ENCODE measurements at regions not wholly inside any gene's neighbourhood (a gene's known extent, or its start where the extent isn't known, plus 50 kb on each side); places are given as distances from the start of the nearest gene placed in this dataset.

- H3K9ac ChIP-seq (ENCODE audit: low read length): no peak overlapping the region
- H2AFZ ChIP-seq (ENCODE audit: low read length): no peak overlapping the region
- H3K4me2 ChIP-seq (ENCODE audit: low read length): no peak overlapping the region
- no peaks in the 10 kb centered on the region for H4K20me1 ChIP-seq (ENCODE audit: low read length)
- no peaks in the 10 kb centered on the region for H3K79me2 ChIP-seq (ENCODE audit: low read length)
- intact Hi-C loops (cut with micrococcal nuclease): no loop called here
- H3K36me3 ChIP-seq (ENCODE audit: low read depth, low read length): no peaks in the 10 kb centered on the region
- H3K4me3 ChIP-seq (ENCODE audit: low read length): no peak overlapping the region
- no peaks in the 10 kb centered on the region for H3K9me2 ChIP-seq (replicated peaks; ENCODE audit: low read length)
- H3K27me3 ChIP-seq (ENCODE audit: low read length): no peaks in the 10 kb centered on the region
- TF ChIP-seq CTCF (conservative IDR thresholded peaks at IDR 0.05; ENCODE audit: low read depth, low read length): no peak
- no peak for TF ChIP-seq EZH2 (IDR thresholded peaks at IDR 0.05; ENCODE audit: low read length, unreplicated experiment)
- TF ChIP-seq EZH2phosphoT487 (IDR thresholded peaks at IDR 0.05; ENCODE audit: borderline replicate concordance, low read length): no peak
- CTCF ChIA-PET: no interaction called here
- no peak for ATAC-seq
- BruUV-seq (replicated peaks): no TSS peak
- no peak for DNase-seq
- POLR2A ChIA-PET (ENCODE audit: unreplicated experiment): no interaction called here
- H3F3A ChIP-seq (ENCODE audit: low read length, unreplicated experiment): no peaks in the 10 kb centered on the region
- peaks cover 6% of the 10 kb centered on the region; the same call in 1 of the 2 replicates for H3K4me1 ChIP-seq (ENCODE audit: insufficient read depth, low read length)
- H3K27ac ChIP-seq (ENCODE audit: low read length): no peak overlapping the region
- no peaks in the 10 kb centered on the region for H3K9me3 ChIP-seq (ENCODE audit: low read length)
Observed at GRCh38 chr9:3575821-3576220, 50.0 kb upstream of the RFX3 start.

Measured in PC-3 (cell line).